Right lobe of liver (tissue), 4 donors: ENCODE measurements at regions not wholly inside any gene's neighbourhood (a gene's known extent, or its start where the extent isn't known, plus 50 kb on each side); places are given as distances from the start of the nearest gene placed in this dataset.

Experiments
- POLR2A ChIP-seq: fragments of 450-650 bp; IDR thresholded peaks from one replicate; pipeline ENCODE4 v1.6.1; 2017; ENCODE audit warnings: antibody characterized with exemption, mild to moderate bottlenecking
- TF ChIP-seq, protein P1 (sequence below), 4 donors: fragments of 200-600 bp in 3 of 4; fragments of 450-650 bp in 1 of 4; IDR thresholded peaks; one replicate each; pipeline versions ENCODE4 v1.5.1 to v1.8.0; 2016 to 2022; ENCODE audit warnings: antibody characterized with exemption in 4 of 4, mild to moderate bottlenecking in 2 of 4
- donor health status: DM: no; HTN: no; CAD: no.
- donor health status: DM: no; HTN: no; CAD: no.
- donor health status: DM: no; HTN: yes; CAD: no.

DNA sequence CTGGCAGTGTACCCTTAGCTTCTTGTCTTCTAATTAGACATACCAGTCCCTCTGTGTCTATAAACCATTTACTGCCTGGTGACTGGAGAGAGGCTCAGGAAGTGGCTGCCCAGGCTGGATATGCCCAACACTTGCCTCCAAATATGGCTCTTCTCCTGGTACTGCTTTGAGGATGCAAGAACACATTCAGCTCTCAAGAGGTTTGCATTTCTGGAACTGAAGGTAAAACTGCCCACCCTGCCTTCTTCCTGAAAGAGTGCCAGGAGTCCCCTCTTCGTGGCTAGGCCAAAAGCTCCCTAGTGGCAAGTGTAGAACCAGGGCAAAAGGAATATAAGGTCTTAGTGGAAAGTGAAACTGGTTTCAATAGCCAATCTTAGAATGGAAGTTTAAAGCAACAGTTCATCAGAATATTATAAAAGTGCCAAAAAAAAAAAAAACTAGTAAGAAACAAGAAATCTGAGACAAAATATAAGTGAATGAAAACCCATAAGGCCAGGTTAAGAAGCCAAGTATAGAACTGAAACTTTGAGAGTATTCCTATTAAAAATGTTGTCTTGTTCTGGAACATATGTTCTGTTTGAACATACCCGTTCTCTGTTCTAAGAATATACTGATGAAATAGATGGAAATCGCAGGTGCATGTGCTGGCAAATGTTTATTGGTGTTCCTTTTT lies 77.2 kb upstream of the CTTNBP2NL start:
- TF ChIP-seq, protein P1, sequence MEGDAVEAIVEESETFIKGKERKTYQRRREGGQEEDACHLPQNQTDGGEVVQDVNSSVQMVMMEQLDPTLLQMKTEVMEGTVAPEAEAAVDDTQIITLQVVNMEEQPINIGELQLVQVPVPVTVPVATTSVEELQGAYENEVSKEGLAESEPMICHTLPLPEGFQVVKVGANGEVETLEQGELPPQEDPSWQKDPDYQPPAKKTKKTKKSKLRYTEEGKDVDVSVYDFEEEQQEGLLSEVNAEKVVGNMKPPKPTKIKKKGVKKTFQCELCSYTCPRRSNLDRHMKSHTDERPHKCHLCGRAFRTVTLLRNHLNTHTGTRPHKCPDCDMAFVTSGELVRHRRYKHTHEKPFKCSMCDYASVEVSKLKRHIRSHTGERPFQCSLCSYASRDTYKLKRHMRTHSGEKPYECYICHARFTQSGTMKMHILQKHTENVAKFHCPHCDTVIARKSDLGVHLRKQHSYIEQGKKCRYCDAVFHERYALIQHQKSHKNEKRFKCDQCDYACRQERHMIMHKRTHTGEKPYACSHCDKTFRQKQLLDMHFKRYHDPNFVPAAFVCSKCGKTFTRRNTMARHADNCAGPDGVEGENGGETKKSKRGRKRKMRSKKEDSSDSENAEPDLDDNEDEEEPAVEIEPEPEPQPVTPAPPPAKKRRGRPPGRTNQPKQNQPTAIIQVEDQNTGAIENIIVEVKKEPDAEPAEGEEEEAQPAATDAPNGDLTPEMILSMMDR (IDR thresholded peaks at IDR 0.05): no peak
- no peak for TF ChIP-seq POLR2A
